ENCODE measurements at regions not wholly inside any gene's neighbourhood (a gene's known extent, or its start where the extent isn't known, plus 50 kb on each side); places are given as distances from the start of the nearest gene placed in this dataset.

DNA sequence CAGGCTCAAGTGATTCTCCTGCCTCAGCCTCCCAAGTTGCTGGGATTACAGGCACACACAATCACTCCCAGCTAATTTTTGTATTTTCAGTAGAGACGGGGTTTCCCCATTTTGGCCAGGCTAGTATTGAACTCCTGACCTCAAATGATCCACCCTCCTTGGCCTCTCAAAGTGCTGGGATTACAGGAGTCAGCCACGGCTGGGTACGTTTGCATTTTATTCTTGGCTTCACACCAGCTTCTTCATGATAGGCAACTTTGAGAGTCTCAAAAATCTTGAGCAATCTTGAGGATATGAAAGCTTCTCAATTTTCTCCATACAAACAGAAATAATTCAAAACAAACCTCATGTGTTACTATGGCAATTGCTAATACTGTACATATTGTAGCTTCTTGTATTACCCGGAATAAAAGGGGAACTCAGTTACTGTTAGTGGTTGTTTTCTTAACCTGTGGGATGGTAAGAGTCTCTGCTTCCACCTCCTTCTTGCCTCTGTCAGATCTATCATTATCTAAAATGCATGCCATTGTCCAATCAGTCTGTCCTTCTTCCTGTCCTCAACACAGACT, 102.9 kb upstream of the SYT4 start:
- CTCF ChIA-PET, result no interaction called here
- Mint-ChIP-seq H3K4me1 (ENCODE audit: low read depth) (no peaks in the 10 kb centered on the region), H3K9me3 (peaks cover 3% of the 10 kb centered on the region), H3K27me3 (no peaks in the 10 kb centered on the region), H3K4me3 (no peak overlapping the region), H3K36me3 (ENCODE audit: low read depth) (no peaks in the 10 kb centered on the region), H3K27ac (no peak overlapping the region)
- intact Hi-C loops (cut with micrococcal nuclease), result no loop called here
- no peak for ATAC-seq
- no peak for DNase-seq
- TF ChIP-seq, protein P1, sequence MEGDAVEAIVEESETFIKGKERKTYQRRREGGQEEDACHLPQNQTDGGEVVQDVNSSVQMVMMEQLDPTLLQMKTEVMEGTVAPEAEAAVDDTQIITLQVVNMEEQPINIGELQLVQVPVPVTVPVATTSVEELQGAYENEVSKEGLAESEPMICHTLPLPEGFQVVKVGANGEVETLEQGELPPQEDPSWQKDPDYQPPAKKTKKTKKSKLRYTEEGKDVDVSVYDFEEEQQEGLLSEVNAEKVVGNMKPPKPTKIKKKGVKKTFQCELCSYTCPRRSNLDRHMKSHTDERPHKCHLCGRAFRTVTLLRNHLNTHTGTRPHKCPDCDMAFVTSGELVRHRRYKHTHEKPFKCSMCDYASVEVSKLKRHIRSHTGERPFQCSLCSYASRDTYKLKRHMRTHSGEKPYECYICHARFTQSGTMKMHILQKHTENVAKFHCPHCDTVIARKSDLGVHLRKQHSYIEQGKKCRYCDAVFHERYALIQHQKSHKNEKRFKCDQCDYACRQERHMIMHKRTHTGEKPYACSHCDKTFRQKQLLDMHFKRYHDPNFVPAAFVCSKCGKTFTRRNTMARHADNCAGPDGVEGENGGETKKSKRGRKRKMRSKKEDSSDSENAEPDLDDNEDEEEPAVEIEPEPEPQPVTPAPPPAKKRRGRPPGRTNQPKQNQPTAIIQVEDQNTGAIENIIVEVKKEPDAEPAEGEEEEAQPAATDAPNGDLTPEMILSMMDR (IDR thresholded peaks at IDR 0.05), result no peak
- POLR2A ChIA-PET, result no interaction called here

DNA sequence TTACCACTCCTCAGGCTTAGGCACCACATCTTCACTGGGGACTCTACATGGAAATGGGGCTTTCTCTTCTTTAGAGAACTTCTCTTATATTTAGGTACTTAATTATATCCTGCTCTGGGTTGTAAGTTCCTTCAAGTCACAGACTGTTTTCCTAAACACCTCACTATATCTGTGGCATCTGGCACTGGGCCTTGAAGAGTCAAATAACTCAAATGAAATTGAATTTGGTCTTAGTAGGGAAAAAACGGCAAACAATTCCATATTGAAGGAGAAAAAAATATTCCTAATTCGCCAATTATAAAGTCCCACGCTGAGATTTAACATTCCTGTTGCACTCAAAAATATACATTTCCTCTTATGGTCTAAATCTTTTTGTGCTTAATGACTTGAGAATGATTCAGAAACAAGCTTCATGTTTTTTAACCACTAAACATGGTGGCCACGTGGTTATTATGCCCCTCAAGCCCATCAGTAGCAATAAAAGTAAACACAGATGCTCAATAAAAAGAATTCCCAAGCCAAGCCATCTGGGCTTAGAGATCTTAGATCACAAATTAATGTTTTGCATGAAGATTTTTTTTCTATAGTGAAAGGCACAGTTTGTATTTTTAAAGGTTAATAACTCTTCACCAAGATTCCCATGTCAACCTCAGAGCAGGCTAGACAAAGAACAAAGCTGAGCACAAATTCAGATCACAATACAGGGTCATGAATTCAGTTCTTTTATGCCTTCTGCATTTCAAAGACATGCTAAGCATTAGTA, 105.5 kb upstream of the SYT4 start:
- H3K4me1 Mint-ChIP-seq (ENCODE audit: low read depth), result no peaks in the 10 kb centered on the region
- CTCF ChIA-PET, result no interaction called here
- no peak for DNase-seq
- H3K4me3 Mint-ChIP-seq, result no peak overlapping the region
- TF ChIP-seq, protein P1 (IDR thresholded peaks at IDR 0.05), result no peak
- H3K9me3 Mint-ChIP-seq, result no peaks in the 10 kb centered on the region
- ATAC-seq, result no peak
- H3K36me3 Mint-ChIP-seq (ENCODE audit: low read depth), result no peaks in the 10 kb centered on the region
- intact Hi-C loops (cut with micrococcal nuclease), result no loop called here
- POLR2A ChIA-PET, result no interaction called here
- no peaks in the 10 kb centered on the region for H3K27me3 Mint-ChIP-seq
- H3K27ac Mint-ChIP-seq, result no peak overlapping the region

DNA sequence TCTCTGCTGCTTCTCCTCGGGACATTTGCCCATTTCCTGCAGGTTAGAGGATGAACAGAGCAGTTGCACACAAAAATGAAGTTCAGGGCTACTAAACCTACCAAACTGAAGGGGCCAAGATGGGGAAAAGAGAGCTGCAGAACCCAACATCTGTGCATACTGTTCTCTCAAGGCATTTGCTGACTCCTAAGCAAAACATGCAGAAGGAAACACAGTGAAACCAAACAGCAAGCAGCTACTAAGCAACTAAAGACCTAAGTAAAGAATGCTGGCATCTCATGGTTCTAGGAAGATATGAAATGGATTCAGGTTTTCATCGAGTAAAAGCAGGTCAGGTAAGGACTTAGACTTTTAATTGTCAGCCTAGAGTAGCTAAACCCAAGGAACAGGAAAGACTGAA, 111.9 kb upstream of the SYT4 start:
- Mint-ChIP-seq H3K36me3 (ENCODE audit: low read depth) (no peaks in the 10 kb centered on the region), H3K4me3 (no peak overlapping the region), H3K27me3 (no peaks in the 10 kb centered on the region), H3K4me1 (ENCODE audit: low read depth) (no peaks in the 10 kb centered on the region), H3K9me3 (peaks cover 3% of the 10 kb centered on the region), H3K27ac (no peak overlapping the region)
- ChIA-PET POLR2A (no interaction called here), CTCF (no interaction called here)
- ATAC-seq, result no peak
- intact Hi-C loops (cut with micrococcal nuclease), result no loop called here
- TF ChIP-seq, protein P1 (IDR thresholded peaks at IDR 0.05), result no peak
- DNase-seq, result no peak

DNA sequence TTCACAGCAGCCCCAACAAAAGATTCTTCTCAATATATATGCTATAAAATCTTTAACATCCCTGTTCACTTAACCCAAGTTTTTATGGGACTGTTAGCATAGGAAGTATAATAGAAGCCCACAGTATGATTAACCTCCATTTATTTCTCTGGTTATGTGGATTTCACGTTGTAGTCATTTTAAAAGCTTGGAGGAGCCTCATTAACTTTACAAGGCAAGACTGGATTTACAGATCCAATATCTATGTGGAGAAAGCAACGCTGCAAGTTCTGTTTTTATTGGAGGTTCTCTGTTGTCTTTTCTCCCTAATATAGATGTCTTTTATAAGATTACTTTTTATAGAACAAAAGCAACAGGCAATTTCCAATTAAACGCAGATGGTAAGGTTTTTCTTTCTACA, 114.9 kb upstream of the SYT4 start:
- ChIA-PET CTCF (no interaction called here), POLR2A (no interaction called here)
- no peak overlapping the region for H3K4me3 Mint-ChIP-seq
- no peak overlapping the region for H3K27ac Mint-ChIP-seq
- no peaks in the 10 kb centered on the region for H3K4me1 Mint-ChIP-seq (ENCODE audit: low read depth)
- TF ChIP-seq, protein P1 (IDR thresholded peaks at IDR 0.05), result no peak
- H3K36me3 Mint-ChIP-seq (ENCODE audit: low read depth), result no peaks in the 10 kb centered on the region
- intact Hi-C loops (cut with micrococcal nuclease), result no loop called here
- DNase-seq, result no peak
- H3K9me3 Mint-ChIP-seq, result peaks cover 3% of the 10 kb centered on the region
- no peak for ATAC-seq
- H3K27me3 Mint-ChIP-seq, result no peaks in the 10 kb centered on the region

DNA sequence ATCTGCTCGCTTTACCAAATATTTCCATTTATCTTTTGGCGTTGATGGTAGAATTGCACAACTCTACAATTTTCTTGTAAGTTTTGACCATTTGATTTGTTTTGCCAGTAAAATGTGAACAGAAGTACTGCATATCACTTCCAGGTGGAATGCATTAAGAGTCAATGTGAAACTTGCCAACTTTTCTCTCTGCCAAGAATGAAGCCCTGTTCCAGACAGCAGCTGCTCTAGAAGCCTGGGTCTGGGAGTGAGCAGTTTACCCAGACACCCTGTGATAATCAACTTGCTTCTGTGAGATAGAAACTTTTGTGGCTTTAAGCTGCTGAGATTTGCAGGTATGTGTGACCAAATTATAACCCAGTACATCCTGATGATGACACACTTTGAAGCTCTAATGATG, 115.9 kb upstream of the SYT4 start:
- POLR2A ChIA-PET, result no interaction called here
- Mint-ChIP-seq H3K9me3 (peaks cover 3% of the 10 kb centered on the region), H3K27ac (no peak overlapping the region), H3K4me1 (ENCODE audit: low read depth) (no peaks in the 10 kb centered on the region), H3K4me3 (no peak overlapping the region), H3K36me3 (ENCODE audit: low read depth) (no peaks in the 10 kb centered on the region), H3K27me3 (no peaks in the 10 kb centered on the region)
- intact Hi-C loops (cut with micrococcal nuclease), result no loop called here
- TF ChIP-seq, protein P1 (IDR thresholded peaks at IDR 0.05), result no peak
- CTCF ChIA-PET, result no interaction called here
- ATAC-seq (no peak), DNase-seq (no peak)

Data from activated CD8-positive, alpha-beta T cell treated with anti-CD3 and anti-CD28 coated beads for 36 hours (primary cell).